HuH-7 (cell line): ENCODE measurements at regions not wholly inside any gene's neighbourhood (a gene's known extent, or its start where the extent isn't known, plus 50 kb on each side); places are given as distances from the start of the nearest gene placed in this dataset.

ENCODE experiments used
- DNase-seq: peaks from one replicate; pipeline ENCODE4 v3.0.0; 2011; ENCODE audit warnings: low spot score

GRCh38 chr9:70478963-70479641 is 64.6 kb upstream of the KLF9 start:
- no peak for DNase-seq

- DNase-seq = no peak
Observed at GRCh38 chr9:70477907-70478480, 63.5 kb upstream of the KLF9 start.

GRCh38 chr9:70477146-70477745 is 62.8 kb upstream of the KLF9 start:
- DNase-seq = no peak

- DNase-seq = no peak
Observed at GRCh38 chr9:70475211-70475610, 60.8 kb upstream of the KLF9 start.

GRCh38 chr9:70474413-70474812 is 60.0 kb upstream of the KLF9 start:
- no peak for DNase-seq

GRCh38 chr9:70472268-70473249 is 58.1 kb upstream of the KLF9 start:
- no peak for DNase-seq

GRCh38 chr9:70470050-70471015 is 55.9 kb upstream of the KLF9 start:
- DNase-seq = peak; percentile 60

- DNase-seq = no peak
Observed at GRCh38 chr9:70468291-70468690, 53.8 kb upstream of the KLF9 start.

GRCh38 chr9:70466976-70467561 is 52.6 kb upstream of the KLF9 start:
- DNase-seq = no peak

- no peak for DNase-seq
Observed at GRCh38 chr9:70465904-70466303, 51.4 kb upstream of the KLF9 start.

GRCh38 chr9:70465398-70465797 is 50.9 kb upstream of the KLF9 start:
- no peak for DNase-seq
